ENCODE measurements at regions not wholly inside any gene's neighbourhood (a gene's known extent, or its start where the extent isn't known, plus 50 kb on each side); places are given as distances from the start of the nearest gene placed in this dataset.

GRCh38 chr7:21028186-21028585 is 241.5 kb upstream of the SP8 start:
- no peak for DNase-seq

GRCh38 chr7:21028599-21028998 is 241.9 kb upstream of the SP8 start:
- DNase-seq = no peak

GRCh38 chr7:21029006-21029405 is 242.3 kb upstream of the SP8 start:
- DNase-seq = no peak

GRCh38 chr7:21030237-21030871 is 243.7 kb upstream of the SP8 start:
- DNase-seq = no peak

- DNase-seq = no peak
These were observed 254.6 kb upstream of the SP8 start for GRCh38 chr7:21041252-21041651.

- no peak for DNase-seq
These were observed 255.0 kb upstream of the SP8 start for GRCh38 chr7:21041666-21042065.

GRCh38 chr7:21044384-21044783 is 257.7 kb upstream of the SP8 start:
- no peak for DNase-seq

- DNase-seq = no peak
These were observed 258.4 kb upstream of the SP8 start for GRCh38 chr7:21044913-21045568.

GRCh38 chr7:21051865-21052264 is 265.2 kb upstream of the SP8 start:
- no peak for DNase-seq

GRCh38 chr7:21054427-21055112 is 267.9 kb upstream of the SP8 start:
- DNase-seq = no peak

- DNase-seq = no peak
These were observed 272.4 kb upstream of the SP8 start for GRCh38 chr7:21059069-21059468.

GRCh38 chr7:21063106-21063505 is 276.4 kb upstream of the SP8 start:
- no peak for DNase-seq

GRCh38 chr7:21064698-21065648 is 278.3 kb upstream of the SP8 start:
- no peak for DNase-seq

- no peak for DNase-seq
These were observed 279.5 kb upstream of the SP8 start for GRCh38 chr7:21066221-21066620.

GRCh38 chr7:21067216-21067615 is 280.5 kb upstream of the SP8 start:
- no peak for DNase-seq

- no peak for DNase-seq
These were observed 283.9 kb upstream of the SP8 start for GRCh38 chr7:21070571-21071090.

- DNase-seq = no peak
These were observed 285.1 kb upstream of the SP8 start for GRCh38 chr7:21071561-21072501.

GRCh38 chr7:21076054-21076453 is 289.4 kb upstream of the SP8 start:
- DNase-seq = no peak

- DNase-seq = no peak
These were observed 289.9 kb upstream of the SP8 start for GRCh38 chr7:21076574-21076973.

GRCh38 chr7:21077602-21078001 is 290.9 kb upstream of the SP8 start:
- no peak for DNase-seq
